HG03442 (cell line): ENCODE measurements at regions not wholly inside any gene's neighbourhood (a gene's known extent, or its start where the extent isn't known, plus 50 kb on each side); places are given as distances from the start of the nearest gene placed in this dataset.

Experiments
- ATAC-seq: cut with Tn5 transposase; IDR thresholded peaks from one replicate; pipeline ENCODE4 v1.9.1; 2021; ENCODE audit warnings: mild to moderate bottlenecking, moderate library complexity; ENCODE audit not compliant: unreplicated experiment

DNA sequence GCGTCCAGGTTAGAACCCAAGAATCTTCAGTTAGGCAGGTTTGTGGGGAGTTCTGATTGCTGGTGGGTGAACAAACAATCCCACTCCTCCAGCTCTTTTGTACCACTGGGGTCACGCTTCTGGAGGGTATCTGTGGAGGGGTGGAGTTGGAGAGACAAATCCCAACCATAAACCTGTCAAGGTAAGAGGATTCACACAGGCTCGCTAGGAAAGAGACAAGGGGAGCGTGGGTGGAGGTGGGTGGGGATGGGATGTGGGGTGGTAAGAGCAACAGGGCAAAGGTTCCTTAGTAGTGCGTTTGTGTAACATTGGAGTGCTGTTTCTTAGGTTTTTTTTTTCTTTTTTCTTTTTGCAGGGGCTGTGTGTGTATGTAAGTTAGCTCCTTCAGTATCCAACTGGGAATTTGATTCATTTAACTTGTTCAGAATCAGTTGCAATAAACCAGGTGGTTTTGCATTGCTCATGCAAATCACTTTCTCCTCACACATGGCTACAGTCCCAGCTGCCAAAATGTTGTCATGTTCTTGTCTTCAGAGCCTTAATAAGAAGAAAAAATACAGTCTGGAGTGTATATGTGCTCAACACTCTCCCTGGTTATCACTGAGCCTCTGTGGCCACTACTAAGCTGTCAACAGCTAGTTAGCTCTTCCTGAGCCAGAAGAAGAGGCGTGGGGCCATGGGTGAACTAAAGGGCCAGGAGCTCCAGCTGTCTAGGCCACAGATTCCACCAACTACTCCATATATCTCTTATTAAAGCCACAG, 164.0 kb upstream of the RAD23B start:
- no peak for ATAC-seq

GRCh38 chr9:107119735-107120134, 163.3 kb upstream of the RAD23B start:
- no peak for ATAC-seq

GRCh38 chr9:107123389-107123788, 159.7 kb upstream of the RAD23B start:
- no peak for ATAC-seq

DNA sequence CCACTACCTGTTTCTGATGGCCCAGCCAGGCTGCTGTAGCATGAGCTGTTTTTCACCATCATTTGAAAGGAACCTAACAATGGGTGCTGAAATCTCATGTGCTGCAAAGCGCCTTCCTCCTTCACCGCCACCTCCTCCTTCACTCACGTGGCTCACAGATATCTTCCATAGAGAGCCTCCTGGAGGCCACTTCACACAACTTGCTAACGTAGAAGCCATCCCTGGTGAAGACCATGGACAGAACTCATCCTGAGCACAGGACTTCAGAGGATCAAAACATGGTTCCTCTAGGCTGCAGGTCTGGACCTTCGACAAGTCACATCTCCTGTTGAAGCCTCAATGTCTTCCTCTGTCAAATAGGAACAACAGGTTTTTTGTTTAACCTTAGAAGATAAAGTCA, 155.5 kb upstream of the RAD23B start:
- no peak for ATAC-seq

DNA sequence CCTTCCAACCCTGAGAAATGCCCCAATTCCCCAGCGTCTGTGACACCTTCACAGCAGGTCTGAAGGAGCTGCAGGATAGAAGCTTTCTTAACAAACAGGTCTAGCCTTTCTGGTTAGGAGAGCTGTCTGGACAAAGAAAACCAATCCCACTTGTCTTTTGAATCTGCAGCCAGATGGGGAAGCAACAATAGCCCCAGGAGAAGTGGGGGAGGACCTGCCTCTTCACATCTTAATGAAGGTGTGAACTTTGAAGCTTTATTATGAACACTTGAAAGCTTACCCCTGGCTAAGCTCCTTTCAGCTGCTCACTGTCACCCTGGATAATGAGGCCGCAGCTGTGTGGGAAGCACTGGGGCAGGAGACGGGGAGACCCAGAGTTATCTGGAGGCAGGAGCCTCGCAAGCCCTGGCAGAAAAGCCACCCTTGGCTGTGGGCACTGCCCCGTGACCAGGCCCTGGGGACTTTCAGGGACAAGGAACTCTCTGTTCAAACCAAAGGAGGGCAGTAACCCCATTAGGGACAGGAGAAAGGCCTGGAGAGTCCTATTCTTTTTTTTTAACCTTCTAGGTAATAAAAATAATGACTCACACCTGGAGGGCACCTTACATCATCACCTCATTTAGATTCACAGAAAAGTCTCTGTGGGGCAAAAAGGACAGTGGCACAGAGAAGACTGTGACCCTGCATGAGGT, 151.8 kb upstream of the RAD23B start:
- no peak for ATAC-seq

- no peak for ATAC-seq
Measured at GRCh38 chr9:107136296-107136695, 146.8 kb upstream of the RAD23B start.

- no peak for ATAC-seq
Measured at GRCh38 chr9:107137495-107138202, 145.4 kb upstream of the RAD23B start.

GRCh38 chr9:107138261-107138992, 144.7 kb upstream of the RAD23B start:
- no peak for ATAC-seq

DNA sequence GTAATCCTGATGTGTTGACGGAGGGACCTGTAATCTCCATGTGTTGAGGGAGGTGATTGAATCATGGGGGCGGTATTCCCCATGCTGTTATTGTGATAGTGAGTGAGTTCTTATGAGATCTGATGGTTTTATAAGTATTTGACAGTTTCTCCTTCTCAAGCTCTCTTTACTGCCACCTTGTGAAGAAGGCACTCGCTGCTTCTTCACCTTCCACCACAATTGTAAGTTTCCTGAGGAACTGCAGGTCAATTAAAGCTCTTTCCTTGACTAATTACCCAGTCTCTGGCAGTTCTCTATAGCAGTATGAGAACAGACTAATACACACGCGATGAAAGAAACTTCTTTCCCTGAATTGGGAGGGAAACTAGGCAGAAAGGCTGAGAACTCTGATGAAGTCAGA, 141.1 kb upstream of the RAD23B start:
- ATAC-seq, result no peak

DNA sequence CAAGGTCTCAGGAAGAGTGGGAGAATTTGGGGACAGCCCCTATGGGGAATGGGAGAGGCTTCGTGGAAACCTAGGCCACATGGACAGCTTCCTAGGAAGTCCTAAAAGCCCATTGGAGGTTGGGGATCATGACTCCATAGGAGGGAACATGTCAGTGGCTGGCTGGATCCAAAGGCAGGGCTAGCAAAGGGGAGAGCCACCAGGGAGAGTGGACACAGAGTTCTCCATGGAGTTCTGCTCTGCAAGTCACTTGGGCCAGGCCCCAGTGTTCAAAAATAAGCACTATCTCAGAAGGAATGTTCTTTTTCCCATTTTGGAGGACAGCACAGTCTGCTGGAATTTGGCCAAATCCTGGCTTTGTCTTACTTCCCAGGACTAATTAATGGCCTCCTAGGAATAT, 140.6 kb upstream of the RAD23B start:
- no peak for ATAC-seq

DNA sequence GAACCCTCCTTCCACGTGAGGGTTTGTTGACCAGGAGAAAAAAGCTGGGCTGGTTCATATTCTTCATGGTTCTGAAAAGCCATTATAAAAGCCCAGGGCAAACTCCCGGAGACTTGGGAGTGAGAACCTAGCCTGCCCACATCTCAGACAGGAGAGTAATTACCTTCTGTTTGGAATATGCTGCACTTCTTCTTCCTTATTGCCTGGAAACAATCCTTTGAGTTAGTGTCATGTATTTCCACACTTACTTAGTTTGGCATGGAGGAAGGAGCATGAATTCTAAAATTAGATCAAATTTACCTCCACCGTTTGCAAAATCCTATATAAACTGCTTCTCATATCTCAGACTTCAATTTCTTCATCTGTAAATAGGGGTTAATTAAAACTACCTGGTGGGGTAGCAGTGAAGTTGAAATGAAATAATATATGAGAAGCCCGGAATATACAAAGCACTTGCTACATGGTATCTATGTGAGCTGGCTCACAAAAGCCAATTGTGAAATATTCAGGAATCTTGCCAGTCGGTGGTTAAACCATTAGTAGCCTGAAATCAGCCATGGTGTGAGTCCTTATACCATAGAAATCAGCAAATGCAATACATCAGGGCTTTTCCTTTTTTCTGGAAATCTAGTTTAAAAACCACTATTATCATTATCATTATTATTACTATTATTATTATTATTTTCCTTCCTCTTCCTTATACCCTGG, 140.0 kb upstream of the RAD23B start:
- ATAC-seq, result no peak

DNA sequence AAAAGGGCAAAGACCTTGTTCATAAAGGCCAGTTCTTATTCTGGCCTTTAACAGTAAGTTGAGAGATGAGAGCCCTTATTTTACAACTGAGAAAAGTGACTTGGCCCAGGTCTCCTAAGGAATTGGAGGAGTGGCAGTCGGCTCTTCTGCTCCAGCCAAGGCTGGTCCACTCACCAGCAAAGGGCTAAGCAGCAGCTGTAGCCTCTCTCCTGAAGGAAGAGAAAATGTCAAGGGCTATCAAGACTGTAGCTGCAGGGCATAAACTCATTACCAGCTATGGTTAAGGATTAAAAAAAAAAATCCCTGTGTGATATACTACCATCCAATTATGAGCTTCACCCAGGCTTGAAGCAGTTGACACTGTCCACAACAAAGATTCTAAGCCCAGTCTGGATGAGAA, 138.6 kb upstream of the RAD23B start:
- ATAC-seq, result no peak

- ATAC-seq, result no peak
Measured at GRCh38 chr9:107147134-107147533, 135.9 kb upstream of the RAD23B start.

DNA sequence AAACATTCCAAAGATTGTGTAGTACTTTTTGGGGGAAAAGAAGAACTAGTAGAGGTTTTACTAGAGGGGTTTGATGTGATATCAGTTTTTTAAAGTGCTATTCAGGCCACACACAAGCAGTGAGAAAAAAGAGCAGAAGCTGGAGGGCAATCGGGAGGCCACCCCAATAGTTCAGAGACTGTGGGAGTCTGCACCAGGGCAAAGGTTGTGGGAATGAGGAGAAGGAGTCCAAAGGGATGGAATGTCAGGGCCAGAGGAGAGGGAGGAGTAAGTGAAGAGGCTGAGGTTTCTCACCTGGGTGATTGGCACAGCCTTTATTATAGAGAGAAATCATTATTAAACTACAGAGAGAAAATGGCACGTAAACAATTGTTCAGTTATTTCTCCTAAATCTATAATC, 134.9 kb upstream of the RAD23B start:
- ATAC-seq, result no peak

DNA sequence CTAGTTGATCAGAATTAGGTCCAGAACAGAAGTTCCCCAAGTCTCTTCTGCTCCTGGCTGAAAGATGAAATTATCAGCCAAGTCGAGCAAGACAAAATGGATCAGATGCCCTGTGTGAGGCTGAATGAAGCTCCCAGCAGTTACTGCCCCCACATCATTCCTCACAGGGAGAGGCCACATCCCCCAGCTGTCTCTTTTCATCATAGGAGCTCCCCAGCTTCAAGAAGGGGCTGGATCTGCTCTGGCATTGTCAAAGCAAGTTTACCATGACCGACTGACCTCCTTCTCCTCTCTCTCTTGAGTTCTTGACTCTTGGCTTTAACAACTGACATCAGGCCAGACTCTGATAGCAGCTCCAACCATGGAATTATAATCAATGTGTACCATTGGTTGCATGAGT, 133.3 kb upstream of the RAD23B start:
- no peak for ATAC-seq

DNA sequence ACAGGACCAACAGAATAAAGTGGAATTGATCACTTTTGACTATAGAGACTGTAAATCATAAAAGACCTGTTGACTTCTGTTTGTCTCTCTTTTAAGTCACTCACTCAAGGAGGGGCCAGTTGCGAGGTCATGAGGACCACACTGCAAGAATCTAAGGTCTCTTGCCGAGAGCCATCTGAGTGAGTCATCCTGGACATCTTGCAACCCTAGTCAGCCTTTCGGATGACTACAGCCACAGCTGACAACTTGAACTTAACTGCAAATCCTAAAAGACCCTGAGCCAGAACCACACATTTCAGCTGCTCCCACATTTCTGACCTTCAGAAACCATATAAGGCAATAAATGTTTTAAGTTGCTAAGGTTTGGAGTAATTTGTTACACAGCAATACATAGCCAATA, 129.7 kb upstream of the RAD23B start:
- ATAC-seq, result no peak

DNA sequence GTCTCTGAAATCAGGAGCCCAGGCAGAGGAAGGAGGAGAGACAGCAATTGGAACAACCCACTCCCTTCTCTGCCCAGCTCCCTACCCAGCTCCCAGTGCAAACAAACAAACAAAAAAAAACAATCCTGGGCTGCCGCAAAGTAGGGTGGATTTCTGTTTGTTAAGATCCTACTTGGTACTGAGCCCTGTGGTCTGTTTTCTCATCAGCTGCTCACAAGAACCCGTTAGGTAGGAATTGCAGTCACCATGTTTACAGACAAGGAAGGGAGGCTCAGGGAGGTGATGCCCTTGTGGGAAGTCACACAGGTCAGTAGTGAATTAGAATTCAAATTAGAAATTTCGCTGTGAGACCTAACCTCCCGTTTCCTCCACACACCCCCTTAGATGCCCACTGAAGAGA, 128.8 kb upstream of the RAD23B start:
- ATAC-seq, result no peak

GRCh38 chr9:107154766-107155165, 128.3 kb upstream of the RAD23B start:
- ATAC-seq, result no peak

DNA sequence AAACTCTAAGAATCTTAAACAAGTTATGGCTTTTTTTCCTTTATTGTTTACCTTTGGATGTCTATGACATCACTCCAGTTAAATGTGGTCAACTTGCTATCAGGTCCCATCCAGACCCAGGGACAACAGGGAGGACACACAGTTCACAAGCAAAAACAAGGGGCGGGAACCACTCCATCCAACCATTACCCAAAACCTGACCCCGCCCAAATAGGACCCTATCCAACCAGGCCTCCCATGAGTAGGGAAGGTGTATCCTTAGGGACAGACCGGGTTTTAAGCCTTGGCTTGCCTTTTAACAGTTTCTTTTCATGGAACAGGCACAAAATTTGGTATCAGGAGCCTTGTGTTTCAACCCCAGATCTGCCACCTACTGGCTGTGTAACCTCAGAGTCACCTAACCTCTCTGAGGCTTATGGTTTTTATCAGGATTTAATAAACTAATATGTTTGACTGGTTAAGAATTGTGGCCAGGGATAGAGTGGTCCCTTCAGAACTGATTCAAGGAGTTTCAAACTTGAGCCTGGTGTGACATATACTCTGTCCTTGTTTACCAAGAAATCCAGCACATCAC, 127.7 kb upstream of the RAD23B start:
- ATAC-seq, result no peak

- ATAC-seq, result peak; percentile 85
Measured at GRCh38 chr9:107158321-107158720, 124.8 kb upstream of the RAD23B start.
